ENCODE measurements at regions not wholly inside any gene's neighbourhood (a gene's known extent, or its start where the extent isn't known, plus 50 kb on each side); places are given as distances from the start of the nearest gene placed in this dataset.

DNA sequence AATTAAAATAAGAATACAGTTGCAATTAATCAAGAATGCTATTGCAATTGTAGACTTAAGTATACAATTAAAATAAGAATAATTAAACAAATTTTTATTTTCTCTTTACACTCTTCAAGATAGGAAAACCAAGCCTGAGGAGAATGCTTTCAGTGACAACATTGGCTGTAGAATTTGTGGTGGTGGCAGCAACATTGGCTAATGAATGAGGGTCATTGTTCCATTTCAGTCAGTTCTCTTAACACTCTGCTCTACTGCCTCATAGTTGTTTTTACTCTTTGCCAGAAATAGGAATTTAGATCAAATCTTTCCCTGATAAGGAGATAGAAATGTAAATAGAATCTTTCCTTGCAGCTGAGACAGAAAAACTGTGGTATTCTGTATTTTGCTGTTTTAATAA, 391.6 kb downstream of the PCDH20 start:
- TF ChIP-seq, protein P1, sequence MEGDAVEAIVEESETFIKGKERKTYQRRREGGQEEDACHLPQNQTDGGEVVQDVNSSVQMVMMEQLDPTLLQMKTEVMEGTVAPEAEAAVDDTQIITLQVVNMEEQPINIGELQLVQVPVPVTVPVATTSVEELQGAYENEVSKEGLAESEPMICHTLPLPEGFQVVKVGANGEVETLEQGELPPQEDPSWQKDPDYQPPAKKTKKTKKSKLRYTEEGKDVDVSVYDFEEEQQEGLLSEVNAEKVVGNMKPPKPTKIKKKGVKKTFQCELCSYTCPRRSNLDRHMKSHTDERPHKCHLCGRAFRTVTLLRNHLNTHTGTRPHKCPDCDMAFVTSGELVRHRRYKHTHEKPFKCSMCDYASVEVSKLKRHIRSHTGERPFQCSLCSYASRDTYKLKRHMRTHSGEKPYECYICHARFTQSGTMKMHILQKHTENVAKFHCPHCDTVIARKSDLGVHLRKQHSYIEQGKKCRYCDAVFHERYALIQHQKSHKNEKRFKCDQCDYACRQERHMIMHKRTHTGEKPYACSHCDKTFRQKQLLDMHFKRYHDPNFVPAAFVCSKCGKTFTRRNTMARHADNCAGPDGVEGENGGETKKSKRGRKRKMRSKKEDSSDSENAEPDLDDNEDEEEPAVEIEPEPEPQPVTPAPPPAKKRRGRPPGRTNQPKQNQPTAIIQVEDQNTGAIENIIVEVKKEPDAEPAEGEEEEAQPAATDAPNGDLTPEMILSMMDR (IDR thresholded peaks at IDR 0.05): no peak
- Histone ChIP-seq H3K36me3 (ENCODE audit: insufficient read depth in 1 of 2, low read depth in 1 of 2) (no peaks in the 10 kb centered on the region), H3K9me3 (no peaks in the 10 kb centered on the region), H3K4me1 (no peaks in the 10 kb centered on the region), H3K27me3 (ENCODE audit: insufficient read depth in 3 of 3, low read length in 2 of 3) (no peaks in the 10 kb centered on the region), H3K27ac (no peak overlapping the region), H3K4me3 (no peak overlapping the region)
- DNase-seq (no peak), ATAC-seq (no peak)
- intact Hi-C loops (cut with DNase I): no loop called here

DNA sequence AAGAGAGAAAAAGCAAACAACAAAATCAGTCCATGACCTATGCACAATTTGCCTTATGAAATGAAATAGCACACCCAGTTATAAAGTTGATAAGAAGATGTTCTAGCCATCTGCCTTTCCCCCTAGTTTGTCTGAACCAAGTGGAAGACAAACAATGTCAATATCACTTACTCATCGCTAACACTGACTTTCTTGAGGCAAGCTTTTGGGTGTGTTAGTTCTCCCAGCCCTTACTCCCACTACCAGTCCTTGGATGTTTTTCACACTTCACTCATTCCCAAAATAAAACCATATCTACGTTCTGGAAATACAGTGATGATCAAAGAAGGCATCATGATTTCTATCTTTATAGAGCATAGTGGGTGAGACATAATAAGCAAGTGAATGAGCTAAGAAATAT, 393.8 kb downstream of the PCDH20 start:
- no peaks in the 10 kb centered on the region for H3K4me1 ChIP-seq
- DNase-seq (no peak), ATAC-seq (no peak)
- 80 to 85% (median 83%) methylated on average over 2 of the region's 2 CpGs for WGBS, 3 donors
- H3K4me3 ChIP-seq: no peak overlapping the region
- no peaks in the 10 kb centered on the region for H3K36me3 ChIP-seq (ENCODE audit: insufficient read depth in 1 of 2, low read depth in 1 of 2)
- TF ChIP-seq, protein P1 (IDR thresholded peaks at IDR 0.05): no peak
- H3K9me3 ChIP-seq: no peaks in the 10 kb centered on the region
- H3K27ac ChIP-seq: no peak overlapping the region
- intact Hi-C loops (cut with DNase I): no loop called here
- no peaks in the 10 kb centered on the region for H3K27me3 ChIP-seq (ENCODE audit: insufficient read depth in 3 of 3, low read length in 2 of 3)

DNA sequence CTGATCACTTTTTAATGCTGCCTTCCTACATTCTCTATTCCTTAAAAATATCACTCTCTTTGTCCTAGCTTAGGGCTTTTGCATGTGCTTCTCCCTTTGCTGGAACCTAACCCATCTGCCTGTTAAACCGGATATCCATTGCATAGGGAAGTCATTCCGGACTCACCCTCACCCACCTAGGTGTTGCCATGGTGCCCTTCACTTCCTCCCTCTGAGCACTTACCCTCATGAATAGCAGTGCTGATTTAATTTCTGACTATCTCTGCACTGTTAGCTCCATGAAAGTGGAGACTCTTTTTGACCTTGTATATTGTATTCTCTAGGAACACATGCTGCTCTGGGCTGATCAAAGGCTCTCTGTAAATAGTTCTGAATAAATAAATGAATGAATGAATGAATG, 401.9 kb downstream of the PCDH20 start:
- ATAC-seq (no peak), DNase-seq (no peak)
- Histone ChIP-seq H3K27me3 (ENCODE audit: insufficient read depth in 3 of 3, low read length in 2 of 3) (no peaks in the 10 kb centered on the region), H3K4me3 (no peak overlapping the region), H3K27ac (no peak overlapping the region), H3K4me1 (no peaks in the 10 kb centered on the region), H3K36me3 (ENCODE audit: insufficient read depth in 1 of 2, low read depth in 1 of 2) (no peaks in the 10 kb centered on the region), H3K9me3 (no peaks in the 10 kb centered on the region)
- intact Hi-C loops (cut with DNase I): no loop called here
- TF ChIP-seq, protein P1 (IDR thresholded peaks at IDR 0.05): no peak
- 70 to 78% (median 71%) methylated on average over 2 of the region's 2 CpGs for WGBS, 3 donors

DNA sequence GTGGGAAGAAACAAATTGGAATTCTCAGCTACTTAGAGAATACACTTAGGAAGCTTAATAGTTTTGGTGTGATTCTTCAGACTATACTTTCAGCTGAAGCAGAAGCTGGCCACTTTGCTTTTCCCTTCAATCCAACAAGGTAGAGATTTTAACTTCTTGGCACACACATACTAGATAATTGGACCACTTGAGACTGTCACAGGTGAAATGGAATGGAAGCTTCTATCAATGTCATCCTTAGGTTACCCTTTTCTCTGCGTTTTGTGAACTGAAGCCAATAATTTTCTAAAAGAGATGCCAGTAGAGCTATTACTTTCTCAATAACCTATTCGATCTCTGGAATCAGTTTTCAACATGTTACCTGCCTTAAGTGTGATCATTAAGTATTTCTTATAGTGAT, 405.3 kb downstream of the PCDH20 start:
- WGBS, 3 donors: 59 to 74% (median 61%) methylated on average over 2 of the region's 2 CpGs
- DNase-seq (no peak), ATAC-seq (no peak)
- H3K27ac ChIP-seq: no peak overlapping the region
- no peaks in the 10 kb centered on the region for H3K36me3 ChIP-seq (ENCODE audit: insufficient read depth in 1 of 2, low read depth in 1 of 2)
- no peak overlapping the region for H3K4me3 ChIP-seq
- H3K4me1 ChIP-seq: no peaks in the 10 kb centered on the region
- intact Hi-C loops (cut with DNase I): no loop called here
- no peaks in the 10 kb centered on the region for H3K27me3 ChIP-seq (ENCODE audit: insufficient read depth in 3 of 3, low read length in 2 of 3)
- TF ChIP-seq, protein P1 (IDR thresholded peaks at IDR 0.05): no peak
- H3K9me3 ChIP-seq: no peaks in the 10 kb centered on the region

DNA sequence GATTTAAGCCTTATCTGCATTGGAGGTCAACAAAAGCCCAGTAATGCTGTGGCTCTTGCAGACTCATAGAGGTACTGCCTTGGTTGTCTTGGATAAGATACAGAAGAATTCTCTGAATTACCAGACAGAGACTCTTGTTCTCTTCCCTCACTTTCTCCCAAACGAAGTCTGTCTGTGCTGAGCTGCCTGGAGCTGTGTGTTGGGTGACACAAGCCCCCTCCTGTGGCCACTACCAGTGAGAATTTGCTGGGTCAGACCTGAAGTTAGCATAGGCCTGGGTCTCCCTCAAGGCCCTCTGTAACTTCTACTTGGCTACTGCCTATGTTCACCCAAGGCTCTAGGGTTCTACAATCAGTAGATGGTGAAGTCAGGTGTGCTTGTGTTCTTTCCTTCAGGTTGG, 413.0 kb downstream of the PCDH20 start:
- intact Hi-C loops (cut with DNase I): no loop called here
- Histone ChIP-seq H3K27me3 (ENCODE audit: insufficient read depth in 3 of 3, low read length in 2 of 3) (no peaks in the 10 kb centered on the region), H3K4me1 (no peaks in the 10 kb centered on the region), H3K36me3 (ENCODE audit: insufficient read depth in 1 of 2, low read depth in 1 of 2) (no peaks in the 10 kb centered on the region), H3K9me3 (no peaks in the 10 kb centered on the region), H3K4me3 (no peak overlapping the region), H3K27ac (no peak overlapping the region)
- WGBS, 3 donors: 46 to 73% (median 56%) methylated on average over 1 of the region's 1 CpG
- ATAC-seq (no peak), DNase-seq (no peak)
- TF ChIP-seq, protein P1 (IDR thresholded peaks at IDR 0.05): no peak

Measured in psoas muscle (tissue), 7 donors.